SK-N-SH (cell line): ENCODE measurements at regions not wholly inside any gene's neighbourhood (a gene's known extent, or its start where the extent isn't known, plus 50 kb on each side); places are given as distances from the start of the nearest gene placed in this dataset.

Experiments used
- CTCF ChIA-PET: fragments of 300-600, 350-600 bp; formaldehyde crosslinking; extraction: SDS; loops from one replicate; lab custom pipeline; 2021; lab: Yijun Ruan, JAX
- POLR2A ChIA-PET: fragments of 350-600 bp; sonication (Branson Sonifier 250); formaldehyde crosslinking; extraction: SDS; loops from one replicate; lab custom pipeline; 2020; ENCODE audit warnings: antibody characterized with exemption, inconsistent platforms; lab: Yijun Ruan, JAX
- DNase-seq: peaks from one replicate; pipeline ENCODE4 v3.0.0; 2012
- H2AFZ ChIP-seq: fragments of 200-600 bp; sonication (generic); 2 replicates; pipeline ENCODE4 v1.8.1; 2016; ENCODE audit warnings: antibody characterized with exemption, mild to moderate bottlenecking, low read depth
- H3F3A ChIP-seq: fragments of 200-600 bp; sonication (generic); replicated peaks from 2 replicates; pipeline ENCODE3; 2016; ENCODE audit warnings: antibody characterized with exemption, mild to moderate bottlenecking; ENCODE audit not compliant: insufficient read depth
- H3K27ac ChIP-seq, 2 experiments: fragments of 200-500 bp in 1 of 2; fragments of 200-600 bp in 1 of 2; sonication (Bioruptor generic) in 1 of 2; sonication (generic), shearing (Covaris generic) in 1 of 2; 2 replicates each; pipeline versions ENCODE4 v1.5.1 to v1.6.1; 2014 to 2016; ENCODE audit warnings: low read depth in 2 of 2, inconsistent platforms in 1 of 2, low read length in 1 of 2, mild to moderate bottlenecking in 1 of 2, mixed read lengths in 1 of 2
- H3K27me3 ChIP-seq: fragments of 200-600 bp; sonication (generic), shearing (Covaris generic); 2 replicates; pipeline ENCODE4 v1.6.1; 2016; ENCODE audit warnings: mixed run types; ENCODE audit not compliant: insufficient read depth
- H3K36me3 ChIP-seq, 2 experiments: fragments of 200-500 bp in 1 of 2; fragments of 200-600 bp in 1 of 2; sonication (Bioruptor generic) in 1 of 2; sonication (generic) in 1 of 2; replicated peaks in 1 of 2; 2 replicates each; pipeline versions ENCODE3 to v1.5.1; 2014 to 2016; ENCODE audit warnings: low read length in 1 of 2, mild to moderate bottlenecking in 1 of 2; ENCODE audit not compliant: insufficient read depth in 2 of 2, control insufficient read depth in 1 of 2
- H3K4me1 ChIP-seq, 2 experiments: fragments of 200-500 bp in 1 of 2; fragments of 200-600 bp in 1 of 2; sonication (Bioruptor generic) in 1 of 2; sonication (generic), shearing (Covaris generic) in 1 of 2; 2 replicates each; pipeline versions ENCODE4 v1.5.1 to v1.6.1; 2014 to 2016; ENCODE audit warnings: low read depth in 1 of 2, low read length in 1 of 2, mixed run types in 1 of 2; ENCODE audit not compliant: insufficient read depth in 2 of 2, control insufficient read depth in 1 of 2
- H3K4me2 ChIP-seq: fragments of 200-600 bp; sonication (generic), shearing (Covaris generic); 2 replicates; pipeline ENCODE4 v1.6.1; 2017; ENCODE audit warnings: mixed run types
- H3K4me3 ChIP-seq, 2 experiments: fragments of 200-500 bp in 1 of 2; fragments of 200-600 bp in 1 of 2; sonication (Bioruptor generic) in 1 of 2; sonication (generic), shearing (Covaris generic) in 1 of 2; 2 replicates each; pipeline versions ENCODE4 v1.5.1 to v1.8.1; 2014 to 2016; ENCODE audit warnings: low read depth in 2 of 2, inconsistent platforms in 1 of 2, low read length in 1 of 2, mild to moderate bottlenecking in 1 of 2, mixed read lengths in 1 of 2, moderate library complexity in 1 of 2
- H3K79me2 ChIP-seq: fragments of 200-600 bp; sonication (generic); 2 replicates; pipeline ENCODE4 v1.8.1; 2017; ENCODE audit warnings: mild to moderate bottlenecking; ENCODE audit not compliant: insufficient read depth
- H3K9ac ChIP-seq: fragments of 200-600 bp; sonication (generic); 2 replicates; pipeline ENCODE4 v1.6.1; 2017; ENCODE audit warnings: mixed run types
- H3K9me2 ChIP-seq: fragments of 200-600 bp; sonication (generic); 2 replicates; pipeline ENCODE4 v1.6.1; 2017; ENCODE audit warnings: mixed run types
- H3K9me3 ChIP-seq: fragments of 200-600 bp; sonication (generic); 2 replicates; pipeline ENCODE4 v1.6.1; 2017; ENCODE audit warnings: mixed run types, mild to moderate bottlenecking, moderate library complexity
- H4K20me1 ChIP-seq: fragments of 200-600 bp; sonication (generic); 2 replicates; pipeline ENCODE4 v1.6.1; 2017; ENCODE audit warnings: mild to moderate bottlenecking, mixed run types; ENCODE audit not compliant: insufficient read depth
- CHD2 ChIP-seq: fragments of 150-350 bp; IDR thresholded peaks from 2 replicates; pipeline ENCODE4 v1.6.1; 2018; ENCODE audit warnings: low read length; ENCODE audit not compliant: partially characterized antibody
- ELF1 ChIP-seq: IDR thresholded peaks from 2 replicates; pipeline ENCODE4 v1.4.0; 2012
- EZH2phosphoT487 ChIP-seq: fragments of 200-600 bp; sonication (generic); IDR thresholded peaks from 2 replicates; pipeline ENCODE4 v1.6.1; 2017; ENCODE audit warnings: low read depth, mixed run types, mild to moderate bottlenecking, antibody characterized with exemption, moderate library complexity, borderline replicate concordance
- FOXM1 ChIP-seq: IDR thresholded peaks from 2 replicates; pipeline ENCODE4 v1.4.0; 2012; ENCODE audit warnings: low read depth, mild to moderate bottlenecking
- JUND ChIP-seq: IDR thresholded peaks from 2 replicates; pipeline ENCODE4 v1.4.0; 2012
- MEF2A ChIP-seq: IDR thresholded peaks from 2 replicates; pipeline ENCODE4 v1.4.0; 2012; ENCODE audit warnings: low read depth, borderline replicate concordance
- MXI1 ChIP-seq: IDR thresholded peaks from 2 replicates; pipeline ENCODE4 v1.6.1; 2012; ENCODE audit warnings: mild to moderate bottlenecking, low read depth, low read length, improper control_type of control experiment
- POLR2AphosphoS5 ChIP-seq: IDR thresholded peaks from 2 replicates; pipeline ENCODE4 v1.6.1; 2012; ENCODE audit warnings: low read depth, low read length
- RAD21 ChIP-seq: IDR thresholded peaks from 2 replicates; pipeline ENCODE4 v1.6.1; 2012; ENCODE audit warnings: mild to moderate bottlenecking, low read length
- RFX5 ChIP-seq: IDR thresholded peaks from 2 replicates; pipeline ENCODE4 v1.6.1; 2012; ENCODE audit warnings: mild to moderate bottlenecking, improper control_type of control experiment, low read length
- RXRA ChIP-seq: IDR thresholded peaks from 2 replicates; pipeline ENCODE4 v1.4.0; 2012; ENCODE audit warnings: low read depth, mild to moderate bottlenecking, borderline replicate concordance
- TAF1 ChIP-seq: IDR thresholded peaks from 2 replicates; pipeline ENCODE4 v1.6.1; 2012; ENCODE audit warnings: low read depth, mild to moderate bottlenecking, low read length, moderate library complexity, borderline replicate concordance
- YY1 ChIP-seq: IDR thresholded peaks from 2 replicates; pipeline ENCODE4 v1.4.0; 2012; ENCODE audit warnings: low read depth, mild to moderate bottlenecking
- WGBS: methylation state at CpG from one replicate; pipeline ENCODE4 v1.1.6; 2017; ENCODE audit warnings: low lambda C conversion rate; 5-methylcytosine and 5-hydroxymethylcytosine counted together
- TF ChIP-seq, protein P1 (sequence below): IDR thresholded peaks from 2 replicates; pipeline ENCODE4 v1.4.0; 2012; ENCODE audit warnings: low read depth
- TF ChIP-seq, protein P2 (sequence below): IDR thresholded peaks from 2 replicates; pipeline ENCODE4; 2012
- TF ChIP-seq, protein P3 (sequence below): IDR thresholded peaks from 2 replicates; pipeline ENCODE4 v1.6.1; 2012; ENCODE audit warnings: mild to moderate bottlenecking, low read depth, low read length, moderate library complexity
- TF ChIP-seq, protein P4 (sequence below): IDR thresholded peaks from 2 replicates; pipeline ENCODE4 v1.4.0; 2012; ENCODE audit warnings: low read depth, borderline replicate concordance
- TF ChIP-seq, protein P5 (sequence below): IDR thresholded peaks from 2 replicates; pipeline ENCODE4 v1.4.0; 2012; ENCODE audit warnings: low read depth, borderline replicate concordance

DNA sequence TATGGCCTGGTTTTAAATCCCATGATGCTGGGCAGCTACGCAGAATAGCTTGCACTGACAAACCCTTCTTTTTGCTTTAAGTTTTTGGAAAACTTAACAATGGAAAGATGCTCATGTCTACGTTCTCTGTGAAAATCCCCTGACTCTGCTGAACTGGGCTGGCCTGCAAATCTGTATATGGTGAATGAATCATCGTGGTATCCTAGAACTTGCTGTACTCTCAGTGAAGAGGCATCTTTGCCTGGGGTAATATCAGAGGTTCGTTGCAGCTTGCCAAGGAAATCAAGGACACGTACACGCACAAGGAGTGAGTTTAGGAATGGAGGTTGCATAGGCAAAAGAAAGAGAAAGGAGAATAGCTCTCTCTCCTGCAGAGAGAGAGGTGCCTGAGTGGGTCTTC lies 382.0 kb upstream of the ADARB2 start (continued):
- no peak for TF ChIP-seq MXI1

DNA sequence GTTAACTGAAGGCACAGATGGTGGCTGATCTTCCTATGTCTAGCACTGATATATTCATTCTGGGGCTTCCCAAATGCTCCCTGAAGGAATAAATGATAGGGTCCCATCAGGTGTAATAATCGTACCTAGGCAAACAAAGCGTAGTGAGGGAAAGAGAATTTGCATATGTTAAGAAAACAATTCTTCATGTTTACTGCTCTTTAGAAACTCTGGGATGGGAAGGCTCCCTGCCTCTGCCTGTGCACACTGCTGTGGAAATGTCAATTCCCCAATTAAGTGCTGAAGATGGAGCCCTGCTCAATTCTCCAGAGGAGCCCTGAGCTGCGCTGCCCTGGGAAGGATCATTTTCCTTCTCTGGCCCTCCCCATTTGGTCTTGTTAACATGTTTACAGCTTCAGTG lies 380.9 kb upstream of the ADARB2 start:
- no peaks in the 10 kb centered on the region for H3K4me1 ChIP-seq
- POLR2A ChIA-PET: no interaction called here
- 54% methylated on average over 3 of the region's 3 CpGs for WGBS
- H3K9me3 ChIP-seq: no peaks in the 10 kb centered on the region
- no peak for TF ChIP-seq FOXM1
- no peak for TF ChIP-seq RFX5
- TF ChIP-seq RXRA: no peak
- no peak for TF ChIP-seq CHD2
- TF ChIP-seq, protein P1, sequence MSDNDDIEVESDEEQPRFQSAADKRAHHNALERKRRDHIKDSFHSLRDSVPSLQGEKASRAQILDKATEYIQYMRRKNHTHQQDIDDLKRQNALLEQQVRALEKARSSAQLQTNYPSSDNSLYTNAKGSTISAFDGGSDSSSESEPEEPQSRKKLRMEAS: no peak
- TF ChIP-seq, protein P2, sequence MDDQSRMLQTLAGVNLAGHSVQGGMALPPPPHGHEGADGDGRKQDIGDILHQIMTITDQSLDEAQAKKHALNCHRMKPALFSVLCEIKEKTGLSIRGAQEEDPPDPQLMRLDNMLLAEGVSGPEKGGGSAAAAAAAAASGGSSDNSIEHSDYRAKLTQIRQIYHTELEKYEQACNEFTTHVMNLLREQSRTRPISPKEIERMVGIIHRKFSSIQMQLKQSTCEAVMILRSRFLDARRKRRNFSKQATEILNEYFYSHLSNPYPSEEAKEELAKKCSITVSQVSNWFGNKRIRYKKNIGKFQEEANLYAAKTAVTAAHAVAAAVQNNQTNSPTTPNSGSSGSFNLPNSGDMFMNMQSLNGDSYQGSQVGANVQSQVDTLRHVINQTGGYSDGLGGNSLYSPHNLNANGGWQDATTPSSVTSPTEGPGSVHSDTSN: no peak
- TF ChIP-seq, protein P3, sequence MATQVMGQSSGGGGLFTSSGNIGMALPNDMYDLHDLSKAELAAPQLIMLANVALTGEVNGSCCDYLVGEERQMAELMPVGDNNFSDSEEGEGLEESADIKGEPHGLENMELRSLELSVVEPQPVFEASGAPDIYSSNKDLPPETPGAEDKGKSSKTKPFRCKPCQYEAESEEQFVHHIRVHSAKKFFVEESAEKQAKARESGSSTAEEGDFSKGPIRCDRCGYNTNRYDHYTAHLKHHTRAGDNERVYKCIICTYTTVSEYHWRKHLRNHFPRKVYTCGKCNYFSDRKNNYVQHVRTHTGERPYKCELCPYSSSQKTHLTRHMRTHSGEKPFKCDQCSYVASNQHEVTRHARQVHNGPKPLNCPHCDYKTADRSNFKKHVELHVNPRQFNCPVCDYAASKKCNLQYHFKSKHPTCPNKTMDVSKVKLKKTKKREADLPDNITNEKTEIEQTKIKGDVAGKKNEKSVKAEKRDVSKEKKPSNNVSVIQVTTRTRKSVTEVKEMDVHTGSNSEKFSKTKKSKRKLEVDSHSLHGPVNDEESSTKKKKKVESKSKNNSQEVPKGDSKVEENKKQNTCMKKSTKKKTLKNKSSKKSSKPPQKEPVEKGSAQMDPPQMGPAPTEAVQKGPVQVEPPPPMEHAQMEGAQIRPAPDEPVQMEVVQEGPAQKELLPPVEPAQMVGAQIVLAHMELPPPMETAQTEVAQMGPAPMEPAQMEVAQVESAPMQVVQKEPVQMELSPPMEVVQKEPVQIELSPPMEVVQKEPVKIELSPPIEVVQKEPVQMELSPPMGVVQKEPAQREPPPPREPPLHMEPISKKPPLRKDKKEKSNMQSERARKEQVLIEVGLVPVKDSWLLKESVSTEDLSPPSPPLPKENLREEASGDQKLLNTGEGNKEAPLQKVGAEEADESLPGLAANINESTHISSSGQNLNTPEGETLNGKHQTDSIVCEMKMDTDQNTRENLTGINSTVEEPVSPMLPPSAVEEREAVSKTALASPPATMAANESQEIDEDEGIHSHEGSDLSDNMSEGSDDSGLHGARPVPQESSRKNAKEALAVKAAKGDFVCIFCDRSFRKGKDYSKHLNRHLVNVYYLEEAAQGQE: no peak
- TF ChIP-seq YY1: no peak
- no peak for TF ChIP-seq RAD21
- TF ChIP-seq TAF1: no peak
- no peak for TF ChIP-seq ELF1
- TF ChIP-seq, protein P4, sequence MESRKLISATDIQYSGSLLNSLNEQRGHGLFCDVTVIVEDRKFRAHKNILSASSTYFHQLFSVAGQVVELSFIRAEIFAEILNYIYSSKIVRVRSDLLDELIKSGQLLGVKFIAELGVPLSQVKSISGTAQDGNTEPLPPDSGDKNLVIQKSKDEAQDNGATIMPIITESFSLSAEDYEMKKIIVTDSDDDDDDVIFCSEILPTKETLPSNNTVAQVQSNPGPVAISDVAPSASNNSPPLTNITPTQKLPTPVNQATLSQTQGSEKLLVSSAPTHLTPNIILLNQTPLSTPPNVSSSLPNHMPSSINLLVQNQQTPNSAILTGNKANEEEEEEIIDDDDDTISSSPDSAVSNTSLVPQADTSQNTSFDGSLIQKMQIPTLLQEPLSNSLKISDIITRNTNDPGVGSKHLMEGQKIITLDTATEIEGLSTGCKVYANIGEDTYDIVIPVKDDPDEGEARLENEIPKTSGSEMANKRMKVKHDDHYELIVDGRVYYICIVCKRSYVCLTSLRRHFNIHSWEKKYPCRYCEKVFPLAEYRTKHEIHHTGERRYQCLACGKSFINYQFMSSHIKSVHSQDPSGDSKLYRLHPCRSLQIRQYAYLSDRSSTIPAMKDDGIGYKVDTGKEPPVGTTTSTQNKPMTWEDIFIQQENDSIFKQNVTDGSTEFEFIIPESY: no peak
- no peak for TF ChIP-seq MEF2A
- TF ChIP-seq JUND: no peak
- no peak for TF ChIP-seq POLR2AphosphoS5
- TF ChIP-seq EZH2phosphoT487: no peak
- TF ChIP-seq, protein P5, sequence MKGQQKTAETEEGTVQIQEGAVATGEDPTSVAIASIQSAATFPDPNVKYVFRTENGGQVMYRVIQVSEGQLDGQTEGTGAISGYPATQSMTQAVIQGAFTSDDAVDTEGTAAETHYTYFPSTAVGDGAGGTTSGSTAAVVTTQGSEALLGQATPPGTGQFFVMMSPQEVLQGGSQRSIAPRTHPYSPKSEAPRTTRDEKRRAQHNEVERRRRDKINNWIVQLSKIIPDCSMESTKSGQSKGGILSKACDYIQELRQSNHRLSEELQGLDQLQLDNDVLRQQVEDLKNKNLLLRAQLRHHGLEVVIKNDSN: no peak
- no peak overlapping the region for H3K27ac ChIP-seq
- no peaks in the 10 kb centered on the region for H3K36me3 ChIP-seq
- H4K20me1 ChIP-seq: no peaks in the 10 kb centered on the region
- no peak overlapping the region for H2AFZ ChIP-seq
- H3F3A ChIP-seq: no peaks in the 10 kb centered on the region
- H3K27me3 ChIP-seq: no peaks in the 10 kb centered on the region
- H3K9me2 ChIP-seq: no peaks in the 10 kb centered on the region
- H3K9ac ChIP-seq: no peak overlapping the region
- no peak overlapping the region for H3K4me3 ChIP-seq
- no peak for DNase-seq
- H3K4me2 ChIP-seq: no peak overlapping the region
- CTCF ChIA-PET: interaction anchor here (1.1 kb wide), 1 partner anchor 12 kb away, joined by 4 read pairs; no protein-coding TSS in a partner anchor
- H3K79me2 ChIP-seq: no peaks in the 10 kb centered on the region
